Chondrocyte (in vitro differentiated cells): ENCODE measurements at regions not wholly inside any gene's neighbourhood (a gene's known extent, or its start where the extent isn't known, plus 50 kb on each side); places are given as distances from the start of the nearest gene placed in this dataset.

Source experiments
- DNase-seq: peaks from one replicate; pipeline ENCODE4 v3.0.0; 2021; ENCODE audit warnings: mixed read lengths, low spot score
- H3K27ac Mint-ChIP-seq: one replicate; pipeline ENCODE4 v1.8.0; 2021; ENCODE audit warnings: mild to moderate bottlenecking, moderate library complexity, mixed read lengths; ENCODE audit not compliant: unreplicated experiment
- H3K27me3 Mint-ChIP-seq: 2 replicates; pipeline ENCODE4 v1.8.0; 2021; ENCODE audit warnings: low read depth, mixed read lengths
- H3K36me3 Mint-ChIP-seq: 2 replicates; pipeline ENCODE4 v1.8.0; 2021; ENCODE audit warnings: low read depth, mixed read lengths
- H3K4me1 Mint-ChIP-seq: 2 replicates; pipeline ENCODE4 v1.8.0; 2021; ENCODE audit warnings: low read depth, mild to moderate bottlenecking, mixed read lengths
- H3K4me3 Mint-ChIP-seq: one replicate; pipeline ENCODE4 v1.8.0; 2021; ENCODE audit warnings: mild to moderate bottlenecking, moderate library complexity, mixed read lengths; ENCODE audit not compliant: unreplicated experiment
- H3K9me3 Mint-ChIP-seq: 2 replicates; pipeline ENCODE4 v1.8.0; 2021; ENCODE audit warnings: low read depth, mixed read lengths
- CTCF ChIP-seq: fragments of 200-600 bp; sonication (generic); IDR thresholded peaks from 2 replicates; pipeline ENCODE4 v1.5.0; 2021; ENCODE audit warnings: antibody characterized with exemption, mild to moderate bottlenecking, moderate library complexity

GRCh38 chr12:58206876-58207275, 265.5 kb downstream of the ATP23 start:
- no peaks in the 10 kb centered on the region for H3K36me3 Mint-ChIP-seq
- no peak for TF ChIP-seq CTCF
- no peaks in the 10 kb centered on the region for H3K27me3 Mint-ChIP-seq
- H3K4me3 Mint-ChIP-seq, result no peak overlapping the region
- DNase-seq, result no peak
- no peaks in the 10 kb centered on the region for H3K9me3 Mint-ChIP-seq
- no peak overlapping the region for H3K27ac Mint-ChIP-seq
- peaks cover 20% of the 10 kb centered on the region for H3K4me1 Mint-ChIP-seq

- H3K9me3 Mint-ChIP-seq, result peaks cover 12% of the 10 kb centered on the region
- no peak overlapping the region for H3K27ac Mint-ChIP-seq
- no peak for DNase-seq
- no peaks in the 10 kb centered on the region for H3K4me1 Mint-ChIP-seq
- peaks cover 3% of the 10 kb centered on the region for H3K36me3 Mint-ChIP-seq
- no peak for TF ChIP-seq CTCF
- H3K4me3 Mint-ChIP-seq, result no peak overlapping the region
- no peaks in the 10 kb centered on the region for H3K27me3 Mint-ChIP-seq
These were observed 269.8 kb downstream of the ATP23 start for GRCh38 chr12:58211211-58211610.

GRCh38 chr12:58217130-58217529, 275.8 kb downstream of the ATP23 start:
- TF ChIP-seq CTCF, result no peak
- Mint-ChIP-seq H3K27ac (no peak overlapping the region), H3K9me3 (peaks cover 12% of the 10 kb centered on the region), H3K4me1 (no peaks in the 10 kb centered on the region), H3K36me3 (peaks cover 3% of the 10 kb centered on the region), H3K27me3 (no peaks in the 10 kb centered on the region), H3K4me3 (no peak overlapping the region)
- no peak for DNase-seq

- no peak for TF ChIP-seq CTCF
- no peak for DNase-seq
These were observed 283.3 kb downstream of the ATP23 start for GRCh38 chr12:58224536-58225105.

GRCh38 chr12:58225203-58225877, 284.0 kb downstream of the ATP23 start:
- DNase-seq, result no peak
- H3K4me1 Mint-ChIP-seq, result peaks cover 6% of the 10 kb centered on the region
- no peaks in the 10 kb centered on the region for H3K36me3 Mint-ChIP-seq
- TF ChIP-seq CTCF, result no peak
- H3K4me3 Mint-ChIP-seq, result no peak overlapping the region
- peaks cover 5% of the 10 kb centered on the region for H3K27me3 Mint-ChIP-seq
- H3K9me3 Mint-ChIP-seq, result peaks cover 9% of the 10 kb centered on the region
- no peak overlapping the region for H3K27ac Mint-ChIP-seq

More at GRCh38 chr12:58224536-58225105, 283.3 kb downstream of the ATP23 start:
- Mint-ChIP-seq H3K27me3 (peaks cover 2% of the 10 kb centered on the region), H3K9me3 (peaks cover 2% of the 10 kb centered on the region), H3K4me3 (no peak overlapping the region), H3K36me3 (no peaks in the 10 kb centered on the region), H3K27ac (no peak overlapping the region), H3K4me1 (peaks cover 6% of the 10 kb centered on the region)
